NB4 (cell line): ENCODE measurements at regions not wholly inside any gene's neighbourhood (a gene's known extent, or its start where the extent isn't known, plus 50 kb on each side); places are given as distances from the start of the nearest gene placed in this dataset.

Source experiments
- CTCF ChIP-seq: IDR thresholded peaks from one replicate; pipeline ENCODE4 v1.5.1; 2012; ENCODE audit warnings: low read depth, low read length
- MAX ChIP-seq: IDR thresholded peaks from 2 replicates; pipeline ENCODE4 v1.6.1; 2011; ENCODE audit warnings: low read depth, low read length
- MYC ChIP-seq: IDR thresholded peaks from 2 replicates; pipeline ENCODE4 v1.6.1; 2011; ENCODE audit warnings: low read depth, low read length
- POLR2A ChIP-seq: IDR thresholded peaks from 2 replicates; pipeline ENCODE4 v1.6.1; 2011; ENCODE audit warnings: mild to moderate bottlenecking; ENCODE audit not compliant: insufficient read length; ENCODE audit errors: extremely low read depth

GRCh38 chr3:106001923-106002322 lies 133.1 kb upstream of the CBLB start:
- no peak for TF ChIP-seq CTCF
- TF ChIP-seq POLR2A: no peak
- TF ChIP-seq MAX: no peak
- TF ChIP-seq MYC: no peak
